HEK293 (cell line): ENCODE measurements at regions not wholly inside any gene's neighbourhood (a gene's known extent, or its start where the extent isn't known, plus 50 kb on each side); places are given as distances from the start of the nearest gene placed in this dataset.

Experiments
- HOXA7 ChIP-seq: sonication (generic); formaldehyde crosslinking; IDR thresholded peaks from 2 replicates; pipeline ENCODE4 v1.8.1; 2022; ENCODE audit warnings: missing genetic modification reagents, borderline replicate concordance
- ZNF791 ChIP-seq: fragments of 450-650 bp; formaldehyde crosslinking; IDR thresholded peaks from 2 replicates; pipeline ENCODE4 v1.5.1; 2016; ENCODE audit warnings: missing biosample characterization, missing genetic modification characterization
- TF ChIP-seq, protein P1 (sequence below): fragments of 450-650 bp; formaldehyde crosslinking; IDR thresholded peaks from 2 replicates; pipeline ENCODE4 v1.5.1; 2016; ENCODE audit warnings: missing biosample characterization, missing genetic modification characterization
- TF ChIP-seq, protein P2 (sequence below): fragments of 450-650 bp; formaldehyde crosslinking; IDR thresholded peaks from 2 replicates; pipeline ENCODE4 v1.5.1; 2016; ENCODE audit warnings: missing biosample characterization, missing genetic modification characterization
- TF ChIP-seq, protein P3 (sequence below): fragments of 450-650 bp; IDR thresholded peaks from 2 replicates; pipeline ENCODE4 v1.5.1; 2018; ENCODE audit warnings: missing biosample characterization, missing genetic modification characterization

DNA sequence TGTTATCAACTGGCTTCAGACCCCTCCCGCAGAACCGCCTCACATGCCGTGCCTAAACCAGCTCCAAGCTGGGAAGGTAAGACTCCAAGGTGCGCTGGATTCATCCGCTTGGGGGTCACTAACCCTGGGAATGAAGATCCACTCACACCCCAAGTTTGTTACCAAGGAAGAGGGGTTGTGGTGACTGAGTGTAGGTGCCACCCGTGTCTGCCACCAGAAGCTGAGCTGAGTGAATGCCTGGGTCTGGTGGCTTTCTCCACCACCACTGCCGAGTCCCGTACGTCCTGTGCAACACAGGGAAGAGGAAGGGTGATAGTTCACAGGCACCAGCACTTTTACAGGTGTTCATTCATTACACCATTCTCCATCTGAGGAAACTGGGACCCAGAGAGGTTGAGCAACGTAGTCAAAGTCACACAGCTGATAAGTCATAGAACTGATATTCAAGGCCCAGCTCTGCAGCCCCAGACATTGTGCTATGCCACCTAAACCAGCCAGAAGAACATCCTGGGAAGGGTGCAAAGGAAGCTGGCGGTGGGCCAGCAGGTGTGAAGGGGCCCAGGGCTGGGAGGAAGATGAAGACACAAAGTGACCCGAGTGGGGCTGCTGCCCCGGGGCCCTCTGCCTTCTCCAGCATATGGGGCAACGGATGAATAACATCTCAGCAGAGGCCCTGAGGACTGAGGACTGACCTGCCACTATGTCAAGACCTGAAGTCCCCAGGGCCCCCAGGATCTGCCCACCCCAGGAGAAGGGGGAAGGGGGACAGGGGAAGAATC, 70.9 kb upstream of the PPP1R26 start:
- TF ChIP-seq, protein P1, sequence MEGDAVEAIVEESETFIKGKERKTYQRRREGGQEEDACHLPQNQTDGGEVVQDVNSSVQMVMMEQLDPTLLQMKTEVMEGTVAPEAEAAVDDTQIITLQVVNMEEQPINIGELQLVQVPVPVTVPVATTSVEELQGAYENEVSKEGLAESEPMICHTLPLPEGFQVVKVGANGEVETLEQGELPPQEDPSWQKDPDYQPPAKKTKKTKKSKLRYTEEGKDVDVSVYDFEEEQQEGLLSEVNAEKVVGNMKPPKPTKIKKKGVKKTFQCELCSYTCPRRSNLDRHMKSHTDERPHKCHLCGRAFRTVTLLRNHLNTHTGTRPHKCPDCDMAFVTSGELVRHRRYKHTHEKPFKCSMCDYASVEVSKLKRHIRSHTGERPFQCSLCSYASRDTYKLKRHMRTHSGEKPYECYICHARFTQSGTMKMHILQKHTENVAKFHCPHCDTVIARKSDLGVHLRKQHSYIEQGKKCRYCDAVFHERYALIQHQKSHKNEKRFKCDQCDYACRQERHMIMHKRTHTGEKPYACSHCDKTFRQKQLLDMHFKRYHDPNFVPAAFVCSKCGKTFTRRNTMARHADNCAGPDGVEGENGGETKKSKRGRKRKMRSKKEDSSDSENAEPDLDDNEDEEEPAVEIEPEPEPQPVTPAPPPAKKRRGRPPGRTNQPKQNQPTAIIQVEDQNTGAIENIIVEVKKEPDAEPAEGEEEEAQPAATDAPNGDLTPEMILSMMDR: no peak
- TF ChIP-seq, protein P2, sequence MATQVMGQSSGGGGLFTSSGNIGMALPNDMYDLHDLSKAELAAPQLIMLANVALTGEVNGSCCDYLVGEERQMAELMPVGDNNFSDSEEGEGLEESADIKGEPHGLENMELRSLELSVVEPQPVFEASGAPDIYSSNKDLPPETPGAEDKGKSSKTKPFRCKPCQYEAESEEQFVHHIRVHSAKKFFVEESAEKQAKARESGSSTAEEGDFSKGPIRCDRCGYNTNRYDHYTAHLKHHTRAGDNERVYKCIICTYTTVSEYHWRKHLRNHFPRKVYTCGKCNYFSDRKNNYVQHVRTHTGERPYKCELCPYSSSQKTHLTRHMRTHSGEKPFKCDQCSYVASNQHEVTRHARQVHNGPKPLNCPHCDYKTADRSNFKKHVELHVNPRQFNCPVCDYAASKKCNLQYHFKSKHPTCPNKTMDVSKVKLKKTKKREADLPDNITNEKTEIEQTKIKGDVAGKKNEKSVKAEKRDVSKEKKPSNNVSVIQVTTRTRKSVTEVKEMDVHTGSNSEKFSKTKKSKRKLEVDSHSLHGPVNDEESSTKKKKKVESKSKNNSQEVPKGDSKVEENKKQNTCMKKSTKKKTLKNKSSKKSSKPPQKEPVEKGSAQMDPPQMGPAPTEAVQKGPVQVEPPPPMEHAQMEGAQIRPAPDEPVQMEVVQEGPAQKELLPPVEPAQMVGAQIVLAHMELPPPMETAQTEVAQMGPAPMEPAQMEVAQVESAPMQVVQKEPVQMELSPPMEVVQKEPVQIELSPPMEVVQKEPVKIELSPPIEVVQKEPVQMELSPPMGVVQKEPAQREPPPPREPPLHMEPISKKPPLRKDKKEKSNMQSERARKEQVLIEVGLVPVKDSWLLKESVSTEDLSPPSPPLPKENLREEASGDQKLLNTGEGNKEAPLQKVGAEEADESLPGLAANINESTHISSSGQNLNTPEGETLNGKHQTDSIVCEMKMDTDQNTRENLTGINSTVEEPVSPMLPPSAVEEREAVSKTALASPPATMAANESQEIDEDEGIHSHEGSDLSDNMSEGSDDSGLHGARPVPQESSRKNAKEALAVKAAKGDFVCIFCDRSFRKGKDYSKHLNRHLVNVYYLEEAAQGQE (tag by site-specific recombination): no peak
- TF ChIP-seq, protein P3, sequence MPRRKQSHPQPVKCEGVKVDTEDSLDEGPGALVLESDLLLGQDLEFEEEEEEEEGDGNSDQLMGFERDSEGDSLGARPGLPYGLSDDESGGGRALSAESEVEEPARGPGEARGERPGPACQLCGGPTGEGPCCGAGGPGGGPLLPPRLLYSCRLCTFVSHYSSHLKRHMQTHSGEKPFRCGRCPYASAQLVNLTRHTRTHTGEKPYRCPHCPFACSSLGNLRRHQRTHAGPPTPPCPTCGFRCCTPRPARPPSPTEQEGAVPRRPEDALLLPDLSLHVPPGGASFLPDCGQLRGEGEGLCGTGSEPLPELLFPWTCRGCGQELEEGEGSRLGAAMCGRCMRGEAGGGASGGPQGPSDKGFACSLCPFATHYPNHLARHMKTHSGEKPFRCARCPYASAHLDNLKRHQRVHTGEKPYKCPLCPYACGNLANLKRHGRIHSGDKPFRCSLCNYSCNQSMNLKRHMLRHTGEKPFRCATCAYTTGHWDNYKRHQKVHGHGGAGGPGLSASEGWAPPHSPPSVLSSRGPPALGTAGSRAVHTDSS: no peak
- TF ChIP-seq HOXA7 (CRISPR knock-in tag) (no peak), ZNF791 (tag by site-specific recombination) (no peak)
